CD4-positive, alpha-beta T cell treated with Interferon alpha-2 for 1 hour (primary cell): ENCODE measurements at regions not wholly inside any gene's neighbourhood (a gene's known extent, or its start where the extent isn't known, plus 50 kb on each side); places are given as distances from the start of the nearest gene placed in this dataset.

ENCODE experiments used
- DNase-seq, 2 donors: peaks; one replicate each; pipeline ENCODE4 v3.0.0-alpha.2; 2020 to 2022

DNA sequence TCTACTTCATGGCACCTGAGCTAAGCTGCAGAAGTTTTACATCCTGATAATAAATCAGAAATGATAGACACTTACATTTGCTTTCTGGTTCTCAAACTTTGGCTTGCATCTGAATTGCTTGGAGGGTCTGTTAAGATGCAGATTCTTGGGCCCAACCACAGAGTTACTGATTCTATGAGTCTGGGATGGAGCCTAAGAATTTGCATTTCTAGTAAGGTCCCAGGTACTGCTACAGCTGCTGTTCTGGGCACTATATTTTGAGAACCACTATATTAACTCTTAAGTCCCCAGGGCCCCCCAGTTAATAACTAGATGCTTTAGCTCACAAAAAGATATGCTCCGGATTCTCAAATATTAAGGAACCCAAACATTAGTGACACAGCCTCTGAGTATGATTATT is 69.8 kb upstream of the DAB2 start:
- no peak for DNase-seq

GRCh38 chr5:39494107-39494510 is 69.3 kb upstream of the DAB2 start:
- no peak for DNase-seq

DNA sequence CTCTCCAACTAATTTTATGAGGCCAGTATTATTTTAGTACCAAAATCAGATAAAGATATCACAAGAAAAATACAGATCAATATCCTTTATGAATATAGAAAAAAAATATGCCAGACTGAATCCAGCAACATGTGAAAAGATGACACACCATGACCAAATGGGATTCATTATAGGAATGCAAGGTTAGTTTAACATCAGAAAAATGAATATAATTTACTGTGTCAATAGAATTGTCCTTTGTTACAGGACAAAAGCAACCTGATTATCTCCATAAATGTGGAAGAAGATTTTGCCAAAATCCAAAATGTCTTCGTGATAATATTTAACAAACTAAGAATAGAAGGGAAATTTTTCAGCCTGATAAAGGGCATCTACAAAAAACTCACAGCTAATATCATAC is 66.4 kb upstream of the DAB2 start:
- no peak for DNase-seq

DNA sequence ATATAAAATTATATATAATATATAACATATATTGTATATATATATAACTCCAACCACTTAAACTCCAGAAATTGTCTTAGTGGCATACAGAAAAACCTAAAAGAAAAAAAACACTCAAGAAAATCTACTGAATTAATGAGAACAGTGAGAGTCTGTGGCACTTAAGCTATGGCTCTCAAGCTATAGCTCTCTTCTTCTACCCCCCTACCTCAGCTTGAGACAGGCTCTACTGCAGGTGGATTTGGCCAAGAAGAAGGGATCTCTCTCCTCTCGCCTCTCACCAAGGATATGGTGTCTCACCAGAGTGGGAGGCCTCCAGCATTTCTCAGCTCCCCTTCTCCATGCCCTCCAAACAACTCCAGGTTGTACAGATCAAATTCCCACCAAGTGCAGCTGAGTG is 64.5 kb upstream of the DAB2 start:
- DNase-seq = no peak

DNA sequence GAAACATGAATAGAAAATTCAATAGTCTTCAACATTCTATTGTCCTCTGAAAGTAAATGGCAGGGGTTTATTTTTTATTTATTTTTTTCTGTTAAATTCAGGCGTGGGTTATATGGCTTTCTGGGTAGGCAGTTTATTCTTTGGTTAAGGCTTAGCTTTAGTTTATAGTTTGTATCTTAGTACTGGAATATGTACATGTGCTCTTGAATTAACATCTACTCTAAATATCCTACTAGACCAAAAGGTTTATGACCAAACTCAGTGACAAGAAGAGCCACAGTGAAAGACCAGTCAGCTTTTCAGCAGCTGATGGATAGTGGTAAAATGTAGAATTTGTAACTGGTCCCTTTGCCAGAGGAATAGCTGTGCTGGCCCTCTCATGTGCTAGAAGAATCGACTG is 62.0 kb upstream of the DAB2 start:
- no peak for DNase-seq

- no peak for DNase-seq
Observed at GRCh38 chr5:39486361-39486760, 61.6 kb upstream of the DAB2 start.

DNA sequence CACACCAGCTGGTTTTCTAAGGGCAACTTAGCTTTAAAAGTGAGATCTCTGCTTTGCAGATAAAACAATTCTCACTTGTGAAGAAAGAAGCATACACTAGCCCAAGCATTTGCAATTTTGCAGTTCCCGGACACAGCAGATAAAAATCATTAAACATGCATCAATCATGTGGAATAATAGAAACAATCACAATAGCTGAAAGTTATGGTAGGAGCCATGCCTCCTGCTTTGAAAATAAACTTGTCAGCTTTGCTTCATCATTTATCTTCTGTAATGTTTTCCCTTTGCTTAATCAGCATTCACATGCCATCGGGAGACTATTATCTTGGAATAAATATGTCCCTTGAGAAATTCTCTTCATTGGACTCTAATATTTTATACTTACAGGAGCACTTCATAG is 60.3 kb upstream of the DAB2 start:
- no peak for DNase-seq

GRCh38 chr5:39484673-39485072 is 59.9 kb upstream of the DAB2 start:
- no peak for DNase-seq

GRCh38 chr5:39482098-39482497 is 57.3 kb upstream of the DAB2 start:
- DNase-seq = no peak

DNA sequence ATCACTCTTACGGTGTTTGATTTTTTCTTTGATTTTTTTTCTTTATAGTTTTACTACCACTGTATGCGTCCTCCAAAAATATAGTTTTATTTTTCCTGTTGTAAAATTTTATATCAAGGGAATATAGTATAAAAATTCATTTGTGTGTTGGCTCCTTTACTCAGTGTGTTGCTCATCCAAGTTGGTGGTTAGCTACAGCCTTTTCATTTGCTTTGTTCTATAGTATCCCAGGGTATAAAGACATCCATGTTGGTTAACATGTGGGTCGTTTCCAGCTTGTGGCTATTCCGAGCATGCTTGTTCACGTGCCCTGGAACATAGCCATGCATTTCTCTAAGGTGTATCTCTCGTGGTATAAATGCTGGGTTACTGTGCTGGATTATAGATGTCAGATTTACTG is 54.8 kb upstream of the DAB2 start:
- DNase-seq = no peak

DNA sequence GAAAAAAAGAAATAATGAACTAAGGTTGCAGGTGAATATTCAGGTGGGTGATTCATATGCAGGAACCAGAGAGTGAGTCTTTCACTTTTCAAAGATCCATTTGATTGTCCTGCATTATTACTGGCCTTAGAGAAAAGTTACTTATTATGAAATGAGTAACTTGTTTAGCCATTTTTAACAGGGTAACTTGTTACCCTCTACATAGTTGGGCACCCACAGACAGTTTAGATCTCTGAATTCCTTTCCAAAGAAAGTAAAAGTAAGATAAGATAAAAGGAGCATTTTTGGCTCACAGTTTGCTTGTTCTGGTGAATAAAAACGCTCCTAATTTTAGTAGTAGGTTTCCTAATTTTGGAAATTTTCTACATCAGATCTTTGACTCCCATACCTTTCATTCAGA is 54.1 kb upstream of the DAB2 start:
- no peak for DNase-seq

DNA sequence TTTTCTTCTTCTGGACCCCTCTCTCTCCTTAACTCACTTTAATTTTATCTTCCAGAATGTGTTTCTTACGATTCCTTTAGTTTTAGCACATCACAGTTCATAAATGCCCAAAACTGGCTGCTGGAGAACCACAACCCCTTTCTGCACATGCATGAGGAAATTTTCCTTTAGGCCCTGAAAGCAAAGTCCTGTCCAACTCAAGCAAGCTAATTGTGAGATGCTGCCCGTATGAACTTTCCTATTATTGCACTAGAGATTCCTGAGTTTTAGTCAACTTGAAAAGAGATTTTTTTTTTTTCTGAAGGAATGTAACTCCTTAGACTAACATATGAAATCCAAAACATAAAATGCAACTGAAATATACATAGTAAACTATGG is 52.1 kb upstream of the DAB2 start:
- no peak for DNase-seq

- DNase-seq = no peak
Observed at GRCh38 chr5:39475881-39476842, 51.4 kb upstream of the DAB2 start.

DNA sequence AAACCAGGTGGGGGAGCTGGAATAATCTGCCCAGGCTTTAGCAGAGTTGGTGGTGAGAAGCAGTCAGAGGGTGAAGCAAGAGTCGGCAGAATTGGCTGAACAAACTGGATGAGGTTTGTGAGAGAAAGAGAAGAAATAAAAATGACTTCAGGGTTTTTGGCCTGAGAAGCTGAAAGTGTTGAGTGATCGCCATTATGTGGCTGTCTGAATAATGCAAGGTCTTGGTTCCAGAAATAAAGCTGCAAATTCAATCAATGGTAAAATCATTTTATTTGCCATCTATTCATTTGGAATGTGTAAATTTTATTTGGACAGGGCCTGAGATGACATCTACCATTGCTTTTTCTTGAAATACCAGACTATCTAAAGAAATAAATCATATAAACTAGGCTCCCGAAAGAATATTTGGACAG is 50.4 kb upstream of the DAB2 start:
- DNase-seq = no peak
